HG02852 (cell line): ENCODE measurements at regions not wholly inside any gene's neighbourhood (a gene's known extent, or its start where the extent isn't known, plus 50 kb on each side); places are given as distances from the start of the nearest gene placed in this dataset.

Source experiments
- ATAC-seq: cut with Tn5 transposase; IDR thresholded peaks from one replicate; pipeline ENCODE4 v1.9.1; 2021; ENCODE audit warnings: mild to moderate bottlenecking, moderate library complexity; ENCODE audit not compliant: unreplicated experiment

DNA sequence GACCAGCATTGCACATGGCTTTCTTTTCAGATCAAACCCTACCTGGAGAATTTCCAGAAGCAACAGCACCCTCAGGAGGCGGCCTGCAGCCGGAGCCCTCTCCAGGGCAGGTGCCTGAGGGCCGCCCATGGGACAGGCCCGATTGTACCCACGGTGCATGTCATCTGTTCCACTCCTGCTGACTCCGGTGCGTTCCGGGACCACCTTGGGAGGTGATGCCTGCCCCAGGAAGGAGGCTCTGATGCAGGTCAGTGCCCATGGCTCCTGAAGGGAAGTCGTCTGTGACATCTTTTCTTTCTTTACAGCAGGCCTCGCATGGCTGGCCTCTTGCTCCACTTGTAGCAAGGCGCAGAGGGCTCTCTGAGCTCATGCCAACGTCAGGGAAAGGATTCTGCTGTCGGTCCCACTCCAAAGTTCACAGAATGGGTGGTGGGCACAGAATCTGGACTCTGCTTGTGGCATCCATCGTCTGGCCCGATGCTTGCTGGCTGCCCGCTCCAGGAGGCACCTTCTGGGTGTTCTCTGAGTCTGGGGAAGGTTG lies 160.7 kb upstream of the RTL1 start:
- ATAC-seq = no peak

GRCh38 chr14:101064718-101065117 lies 161.2 kb upstream of the RTL1 start:
- ATAC-seq = no peak

DNA sequence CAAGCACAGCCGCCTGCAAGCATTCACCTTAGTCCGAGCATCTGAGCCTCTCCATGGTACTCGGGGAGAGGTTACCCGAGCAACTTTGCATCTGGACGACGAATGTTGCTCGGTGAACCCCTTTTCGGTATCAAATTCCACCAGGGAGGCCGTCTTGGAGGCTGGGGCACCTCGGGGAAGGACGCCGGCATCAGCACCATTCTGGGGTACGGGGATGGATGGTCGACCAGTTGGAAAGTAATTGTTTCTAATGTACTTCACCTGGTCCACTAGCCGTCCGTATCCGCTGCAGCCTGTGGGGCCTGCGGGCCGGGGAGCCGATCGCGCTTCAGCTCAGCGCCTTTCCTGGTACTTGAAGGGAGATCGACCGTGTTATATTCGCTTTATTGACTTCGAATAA lies 161.7 kb upstream of the RTL1 start:
- no peak for ATAC-seq

GRCh38 chr14:101065696-101066694 lies 162.5 kb upstream of the RTL1 start:
- ATAC-seq = no peak

- no peak for ATAC-seq
Observed at GRCh38 chr14:101066826-101067510, 163.4 kb upstream of the RTL1 start.

DNA sequence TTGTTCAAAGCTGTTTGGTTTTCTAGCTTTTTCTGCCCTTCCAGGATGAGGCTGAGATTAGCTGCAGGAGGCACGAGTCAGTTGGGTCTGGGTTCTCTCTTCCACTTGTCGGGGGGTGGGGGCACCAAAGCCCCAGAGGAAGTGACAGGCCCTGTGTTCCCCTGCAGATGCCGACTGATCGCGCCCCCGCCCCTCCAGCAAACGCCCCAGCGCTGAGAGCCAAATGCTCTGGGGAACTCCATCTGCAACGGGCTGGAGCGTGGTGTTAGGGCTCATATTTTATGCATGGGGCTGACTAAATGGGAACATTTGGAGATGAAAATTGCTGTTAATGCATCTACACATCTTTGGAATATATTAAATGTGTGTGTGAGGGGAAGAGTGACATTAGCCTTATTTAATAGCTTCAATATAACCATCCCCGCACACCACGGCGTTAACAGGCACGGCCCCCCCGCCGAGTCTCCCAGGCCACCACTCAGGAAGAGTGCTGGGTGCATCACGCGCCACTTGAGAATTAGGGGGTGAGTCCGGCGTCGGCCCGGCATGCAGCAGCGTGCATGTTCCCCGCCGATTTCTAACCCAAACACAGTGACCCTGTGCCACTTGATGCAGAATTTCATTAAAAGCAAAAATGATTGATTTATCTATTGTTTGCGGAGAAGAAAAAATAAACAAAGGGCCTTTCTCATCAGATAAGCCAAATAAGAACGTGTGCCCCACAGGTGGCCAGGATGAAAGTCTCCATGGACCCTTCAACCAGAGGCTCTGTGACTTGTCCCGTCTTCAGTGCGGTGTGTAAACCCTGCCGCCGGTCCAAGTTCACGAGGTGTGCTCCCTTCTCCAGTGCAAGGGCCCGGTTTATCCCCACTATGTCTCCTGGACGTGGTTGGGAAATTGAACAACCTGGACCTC lies 165.0 kb upstream of the RTL1 start:
- no peak for ATAC-seq

DNA sequence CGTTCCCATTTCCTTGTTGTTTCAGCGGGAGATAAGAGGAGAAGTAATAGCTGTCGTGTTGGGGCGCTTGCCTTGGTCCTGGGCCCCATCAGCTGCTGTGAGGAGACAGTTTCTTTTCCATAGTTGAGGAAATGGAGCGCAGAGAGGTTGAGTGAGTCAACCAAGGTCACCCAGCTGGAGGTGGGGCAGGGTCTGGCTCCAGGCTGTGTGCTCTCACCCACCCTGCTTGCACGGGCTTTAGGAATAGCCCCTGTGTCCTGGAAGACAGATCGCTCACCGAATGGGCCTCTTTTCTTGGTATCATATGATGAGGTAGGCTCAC lies 165.7 kb upstream of the RTL1 start:
- no peak for ATAC-seq

GRCh38 chr14:101069666-101070362 lies 166.3 kb upstream of the RTL1 start:
- no peak for ATAC-seq

DNA sequence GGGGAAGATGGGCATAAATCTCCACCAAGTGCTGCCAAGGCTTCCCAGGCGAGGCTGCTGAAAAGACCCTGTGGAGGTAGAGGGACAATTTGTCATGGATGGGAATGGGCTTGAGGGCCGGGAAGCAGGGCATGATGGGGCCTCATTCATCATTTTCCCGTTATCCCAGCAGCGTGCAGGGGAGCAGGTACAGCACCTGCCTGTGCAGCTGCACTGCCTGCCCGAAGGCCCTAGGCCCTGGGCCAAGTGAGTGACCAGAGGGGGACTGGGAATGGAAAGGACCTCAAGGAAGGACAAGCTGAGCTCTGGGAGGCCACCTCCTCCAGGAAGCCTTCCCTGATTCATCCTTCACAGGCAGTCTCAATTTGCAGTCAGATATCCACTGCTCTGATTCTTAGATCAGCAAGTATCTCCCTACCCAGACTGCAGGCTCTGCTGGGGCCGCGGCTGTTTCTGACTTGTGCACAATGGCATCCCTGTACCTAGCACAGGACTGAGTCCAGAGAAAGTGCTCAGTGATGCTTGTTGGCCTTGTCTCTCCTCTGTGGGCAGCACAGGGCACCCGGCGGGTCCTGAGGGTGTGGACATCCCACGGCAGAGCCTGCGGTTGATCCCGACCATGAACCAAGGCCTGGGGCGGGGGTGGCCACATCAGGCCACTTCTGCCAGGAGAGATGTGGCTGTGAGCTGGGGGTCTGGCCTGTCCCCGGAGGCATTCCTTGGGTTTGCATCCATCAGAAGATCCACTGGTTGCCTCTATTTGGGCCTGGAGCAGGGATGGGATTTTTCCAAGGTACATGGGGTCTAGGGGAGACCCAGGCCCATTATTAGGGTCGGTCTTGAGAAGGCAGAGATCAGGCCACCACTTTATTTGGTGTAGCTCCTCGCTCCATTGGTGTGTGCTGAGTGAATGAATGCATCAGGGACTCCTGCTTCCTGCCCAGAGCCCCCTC lies 167.3 kb upstream of the RTL1 start:
- no peak for ATAC-seq

DNA sequence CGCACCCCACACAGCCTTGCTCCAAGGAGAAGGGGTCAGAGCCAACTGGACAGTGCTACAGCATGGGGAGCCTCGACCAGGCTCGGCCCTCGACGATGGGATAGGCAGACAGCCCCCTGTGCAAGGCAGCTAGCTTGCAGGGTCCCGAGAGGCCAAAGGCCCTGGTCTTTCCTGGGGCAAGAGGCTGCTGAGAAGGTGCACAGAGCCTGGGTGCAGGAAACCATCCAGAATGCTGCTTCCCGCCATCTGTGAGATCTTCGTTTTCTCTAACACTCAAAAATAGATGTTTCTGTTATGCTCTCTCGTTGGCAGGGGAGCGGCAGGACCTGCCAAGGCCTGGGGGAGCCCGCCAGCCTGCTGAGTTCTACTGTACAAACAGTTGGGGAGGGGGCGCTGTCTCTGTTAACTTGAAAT lies 168.0 kb upstream of the RTL1 start:
- ATAC-seq = no peak

DNA sequence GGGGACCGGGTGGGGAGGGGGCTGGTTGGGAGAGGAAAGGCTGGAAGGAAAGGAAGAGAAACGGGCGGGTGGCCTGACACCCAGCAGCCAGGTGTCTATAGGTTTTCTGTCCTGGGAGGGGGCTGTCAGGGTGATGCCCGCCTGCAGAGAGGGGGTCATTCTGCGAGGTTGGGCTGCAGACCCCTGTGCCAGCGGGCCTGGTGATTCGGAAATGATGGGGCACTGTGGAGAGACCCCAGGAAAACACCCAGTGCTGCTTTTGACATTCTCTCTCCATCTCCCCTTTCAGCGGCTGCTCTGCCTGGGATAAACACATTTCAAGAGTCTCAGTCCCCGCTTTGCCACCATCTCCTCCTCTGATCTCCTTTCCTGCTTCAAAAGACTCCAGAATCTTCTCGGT lies 168.5 kb upstream of the RTL1 start:
- ATAC-seq = no peak

- no peak for ATAC-seq
Observed at GRCh38 chr14:101072531-101072930, 169.0 kb upstream of the RTL1 start.

GRCh38 chr14:101072945-101073597 lies 169.5 kb upstream of the RTL1 start:
- ATAC-seq = peak; percentile 67

- ATAC-seq = no peak
Observed at GRCh38 chr14:101073598-101073965, 170.1 kb upstream of the RTL1 start.

DNA sequence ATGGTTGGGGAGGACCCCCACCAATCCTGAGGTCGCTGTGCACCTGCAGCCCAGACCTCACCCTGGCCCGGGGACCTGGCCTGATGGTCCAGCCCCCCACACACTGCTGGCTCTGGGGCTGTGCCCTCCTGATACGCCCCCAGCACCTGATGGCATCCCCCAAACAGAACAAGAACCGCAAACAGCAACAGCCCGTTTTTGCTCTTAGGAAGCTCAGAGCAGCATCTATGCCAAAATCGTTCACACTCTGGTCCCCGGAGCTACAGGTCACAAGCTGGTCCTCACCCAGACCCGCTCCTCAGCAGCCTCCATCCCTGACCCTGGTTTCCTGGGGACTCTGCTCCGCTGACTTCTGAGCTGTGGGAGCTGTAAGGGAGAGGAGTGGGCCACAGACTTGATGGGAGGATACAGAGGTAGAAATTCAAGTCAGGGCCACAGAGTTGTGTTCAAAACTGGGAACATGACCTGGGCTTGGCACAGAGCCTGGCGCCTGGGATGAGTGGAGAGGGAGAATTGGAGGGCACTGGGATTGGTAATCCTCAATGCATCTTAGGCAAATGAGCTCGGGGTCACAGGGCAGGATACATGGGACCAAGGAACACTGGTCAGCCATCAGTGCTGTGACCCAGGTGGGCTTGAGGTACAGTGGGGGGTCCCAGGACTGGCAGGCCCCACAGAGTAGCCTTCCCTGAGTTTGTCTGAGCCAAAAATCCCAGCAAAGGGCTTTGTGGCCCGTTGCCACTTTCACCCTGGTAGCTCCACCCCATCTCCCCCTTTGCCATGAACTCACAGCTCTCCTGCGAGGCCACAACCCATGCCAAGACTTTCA lies 170.9 kb upstream of the RTL1 start:
- ATAC-seq = no peak

DNA sequence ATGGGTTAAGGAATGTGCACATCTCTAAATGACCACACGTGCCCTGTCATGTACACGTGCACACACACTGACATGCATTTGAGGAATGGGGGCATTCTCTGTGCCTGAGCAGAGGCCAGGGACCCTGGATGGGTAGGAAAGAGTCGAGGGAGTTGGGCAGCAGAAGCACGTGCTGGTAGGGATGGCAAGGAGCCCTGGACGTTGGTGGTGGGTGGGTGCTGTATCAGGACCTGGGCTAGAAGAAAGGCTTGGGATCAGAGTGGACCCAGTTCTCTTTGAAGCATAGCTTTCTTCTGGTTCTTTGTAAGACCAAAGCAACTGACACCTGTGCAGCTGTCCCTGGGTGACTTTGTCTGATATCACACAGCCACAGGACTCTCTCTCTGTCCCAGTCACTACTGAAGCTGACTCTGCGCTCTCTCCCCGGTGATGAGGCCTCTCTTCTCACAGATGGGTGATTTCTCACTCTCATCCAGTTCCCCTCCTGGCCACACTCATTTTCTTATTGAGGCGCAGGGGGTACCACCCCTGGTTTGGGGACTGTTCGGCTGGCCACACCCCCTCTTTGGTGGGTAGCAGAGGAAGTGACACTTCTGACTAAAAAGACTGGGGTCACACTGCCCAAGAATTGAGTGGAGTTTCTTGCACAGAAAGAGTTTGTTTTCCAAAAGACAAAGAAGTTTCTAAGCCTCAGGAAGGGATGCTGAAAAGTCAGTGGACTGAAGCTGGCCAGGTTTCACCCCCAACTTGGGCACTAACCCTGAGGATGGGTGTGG lies 171.7 kb upstream of the RTL1 start:
- peak; percentile 46 for ATAC-seq

DNA sequence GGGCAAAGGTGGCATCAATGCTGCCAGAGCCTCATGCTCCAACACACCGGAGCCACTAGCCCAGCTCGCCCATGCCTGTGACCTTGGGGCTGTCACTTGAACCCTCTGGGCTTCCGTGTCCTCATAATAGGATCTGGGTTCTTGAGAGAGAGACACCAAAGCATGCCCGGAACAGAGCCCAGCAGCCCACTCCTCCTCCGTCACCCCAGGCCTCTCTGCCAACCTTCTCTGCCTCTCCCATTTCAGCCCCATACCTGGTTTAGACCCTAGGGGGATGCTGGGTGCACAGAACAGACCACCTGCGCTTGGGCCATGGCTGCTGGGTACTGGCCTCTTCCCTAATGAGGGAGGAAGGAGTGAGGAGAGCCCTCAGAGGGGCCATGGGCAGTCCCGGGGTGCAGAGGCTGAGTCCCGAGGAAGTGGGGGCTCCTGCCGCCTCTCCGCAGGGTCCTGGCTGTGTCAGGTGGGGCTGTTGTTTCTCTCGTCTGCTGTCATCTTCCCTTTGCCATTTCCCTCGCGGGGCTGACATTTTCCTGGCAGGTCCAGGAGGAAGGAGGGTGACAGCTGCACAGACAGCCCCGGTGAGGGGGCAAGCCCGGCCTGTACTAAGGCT lies 172.4 kb upstream of the RTL1 start:
- no peak for ATAC-seq
